Neural progenitor cell (in vitro differentiated cells): ENCODE measurements at regions not wholly inside any gene's neighbourhood (a gene's known extent, or its start where the extent isn't known, plus 50 kb on each side); places are given as distances from the start of the nearest gene placed in this dataset.
"Not testable (repeated sequence)": the region's sequence is repeated elsewhere in the genome, so short reads cannot be mapped to it uniquely, and the experiment has no call there.

ENCODE experiments used
- CTCF ChIP-seq: fragments of 200-600 bp; sonication (generic); IDR thresholded peaks from 2 replicates; pipeline ENCODE4 v1.5.1; 2017; ENCODE audit warnings: antibody characterized with exemption, mild to moderate bottlenecking
- EZH2 ChIP-seq: fragments of 200-600 bp; sonication (generic); IDR thresholded peaks from 2 replicates; pipeline ENCODE4 v1.6.1; 2017; ENCODE audit warnings: antibody characterized with exemption, mild to moderate bottlenecking, moderate library complexity
- EZH2phosphoT487 ChIP-seq: fragments of 200-600 bp; sonication (generic); IDR thresholded peaks from 2 replicates; pipeline ENCODE4 v1.6.1; 2017; ENCODE audit warnings: antibody characterized with exemption

GRCh38 chr1:60840476-60840875 lies 241.9 kb upstream of the NFIA start:
- TF ChIP-seq EZH2, CTCF, EZH2phosphoT487: not testable (repeated sequence)
